Left renal pelvis (tissue), 4 donors: ENCODE measurements at regions not wholly inside any gene's neighbourhood (a gene's known extent, or its start where the extent isn't known, plus 50 kb on each side); places are given as distances from the start of the nearest gene placed in this dataset.
"Not testable (repeated sequence)": the region's sequence is repeated elsewhere in the genome, so short reads cannot be mapped to it uniquely, and the experiment has no call there.

Experiments used
- DNase-seq, 4 donors: peaks; one replicate each; pipeline ENCODE4 v3.0.0-alpha.2; 2013; ENCODE audit warnings: low read depth in 4 of 4, low spot score in 3 of 4

DNA sequence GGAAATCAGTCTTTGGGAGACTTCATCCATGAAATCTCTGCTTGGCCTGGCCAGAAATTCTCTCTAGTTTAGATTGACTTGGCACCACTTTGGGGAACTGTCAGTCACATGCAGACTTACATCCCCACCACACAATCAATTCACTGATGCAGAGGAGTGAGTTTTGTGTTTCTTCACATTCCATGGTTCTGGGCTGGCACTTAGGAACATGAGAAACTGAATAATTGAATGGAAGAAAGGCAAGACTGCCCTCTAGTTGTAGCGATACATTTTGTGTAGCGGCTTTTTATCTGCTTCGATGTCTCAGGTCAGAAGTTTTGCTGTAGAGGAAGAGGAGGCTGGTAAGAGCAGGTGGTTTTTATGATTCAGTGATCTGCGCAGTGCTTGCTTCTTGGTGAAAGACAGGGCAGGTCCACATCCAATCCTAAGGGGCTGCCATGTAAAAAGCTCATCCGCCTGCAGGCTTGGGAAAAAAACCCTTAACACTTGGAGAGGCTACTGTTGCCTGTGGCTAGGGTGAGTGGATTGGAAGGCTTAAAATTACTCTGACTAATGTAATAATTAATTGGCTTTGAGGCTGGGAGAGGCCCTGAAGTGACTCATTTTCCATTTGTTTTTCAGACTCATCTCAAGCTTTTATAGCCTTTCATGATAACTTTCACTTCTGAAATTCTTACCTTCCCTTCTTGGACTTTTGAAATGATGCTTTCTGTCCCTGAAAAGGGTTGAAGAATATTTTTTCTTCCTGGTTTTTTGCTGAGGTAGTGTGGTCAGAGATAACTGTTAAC lies 75.4 kb upstream of the LPCAT1 start:
- peak in 1 of 4 donors; percentile 22 for DNase-seq

DNA sequence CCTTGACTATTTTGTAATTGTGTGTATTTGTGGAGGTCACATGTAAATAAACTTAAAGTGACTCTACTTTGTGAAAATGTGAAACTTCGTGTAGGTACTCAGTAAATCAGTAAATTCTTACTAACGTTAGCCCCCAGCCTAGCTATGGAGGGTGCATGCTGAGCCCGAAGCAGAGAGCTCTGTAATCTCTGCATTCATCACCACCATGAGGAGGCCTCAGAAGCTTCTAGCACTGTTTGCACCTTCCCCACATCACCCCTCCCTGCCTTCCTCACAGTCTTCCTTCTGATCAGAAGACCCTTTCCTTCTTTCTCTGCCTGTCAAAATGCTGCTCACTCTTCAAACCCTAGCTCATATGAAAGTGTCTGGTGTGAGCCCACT lies 73.3 kb upstream of the LPCAT1 start:
- not testable (repeated sequence) for DNase-seq

DNA sequence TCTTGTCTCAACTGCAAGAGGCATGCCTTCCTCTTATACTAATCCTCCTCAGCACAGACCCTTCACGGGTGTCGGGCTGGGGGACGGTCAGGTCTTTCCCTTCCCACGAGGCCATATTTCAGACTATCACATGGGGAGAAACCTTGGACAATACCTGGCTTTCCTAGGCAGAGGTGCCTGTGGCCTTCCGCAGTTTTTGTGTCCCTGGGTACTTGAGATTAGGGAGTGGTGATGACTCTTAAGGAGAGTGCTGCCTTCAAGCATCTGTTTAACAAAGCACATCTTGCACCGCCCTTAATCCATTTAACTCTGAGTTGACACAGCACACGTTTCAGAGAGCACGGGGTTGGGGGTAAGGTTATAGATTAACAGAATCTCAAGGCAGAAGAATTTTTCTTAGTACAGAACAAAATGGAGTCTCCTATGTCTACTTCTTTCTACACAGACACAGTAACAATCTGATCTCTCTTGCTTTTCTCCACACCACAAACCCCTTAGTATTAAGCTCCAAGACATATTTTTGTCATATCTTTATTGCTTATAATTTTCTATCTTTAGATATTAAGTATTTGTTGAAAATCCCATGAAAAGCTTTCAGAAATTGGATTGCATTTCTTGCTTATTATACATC lies 72.8 kb upstream of the LPCAT1 start:
- DNase-seq: not testable (repeated sequence)

DNA sequence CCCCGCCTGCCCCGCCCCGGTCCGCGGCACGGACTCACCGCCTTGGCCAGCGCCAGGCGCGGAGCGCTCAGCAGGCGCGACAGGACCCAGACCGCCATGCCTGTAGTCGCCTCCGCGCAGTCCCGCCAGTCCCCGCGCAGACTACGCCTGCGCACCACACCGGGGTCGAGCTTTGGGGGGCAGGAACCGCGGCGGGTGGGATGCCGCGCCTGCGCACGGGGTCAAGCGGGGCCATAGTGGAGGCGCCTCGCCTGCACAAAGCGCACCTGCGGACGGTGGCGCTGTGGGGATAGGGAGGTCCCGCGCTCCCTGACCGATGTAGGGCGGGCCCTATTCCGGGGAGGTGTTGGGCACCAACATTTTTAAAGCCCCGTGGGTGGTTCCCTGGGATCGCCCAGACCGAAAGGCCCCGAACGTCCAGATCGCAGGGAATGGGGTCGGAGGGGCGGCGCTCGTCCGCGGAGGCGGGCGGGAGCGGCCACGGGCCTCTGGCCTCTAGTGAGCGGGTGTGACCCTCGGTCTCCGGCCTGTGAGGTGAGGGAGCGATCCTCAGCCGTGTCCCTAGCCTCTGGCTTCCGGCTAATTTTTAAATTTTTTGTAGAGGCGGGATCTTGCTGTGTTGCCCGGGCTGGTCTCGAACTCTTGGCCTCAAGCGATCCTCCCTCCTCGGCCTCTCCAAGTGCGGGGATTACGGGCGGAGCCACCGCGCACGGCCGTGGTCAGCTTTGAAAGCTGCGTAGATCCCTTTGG lies 70.8 kb upstream of the LPCAT1 start:
- DNase-seq: peak; percentile 61 to 79 (median 67)

DNA sequence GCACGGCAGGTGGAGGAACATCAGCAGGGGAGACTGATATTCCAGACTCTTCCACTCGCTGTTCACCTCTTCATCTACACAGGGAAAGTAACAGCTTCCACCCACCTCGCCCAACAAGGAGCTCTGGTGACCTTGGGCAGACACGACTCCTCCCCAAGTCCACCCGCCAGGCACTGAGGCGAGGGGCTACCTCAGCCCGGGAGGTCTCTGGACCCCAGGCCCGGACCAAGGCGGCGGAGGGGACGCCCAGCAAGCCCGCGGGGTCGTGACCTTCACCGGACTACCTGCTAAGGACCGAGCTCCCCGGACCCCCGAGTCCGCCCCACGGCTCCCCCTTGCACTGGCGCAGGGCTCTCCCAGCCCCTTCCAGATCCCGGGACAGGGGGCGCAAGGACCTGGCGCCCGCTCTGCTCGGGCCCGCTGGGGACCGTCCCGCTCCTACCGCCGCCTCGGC lies 70.2 kb upstream of the LPCAT1 start:
- DNase-seq: peak in 1 of 4 donors; percentile 12

DNA sequence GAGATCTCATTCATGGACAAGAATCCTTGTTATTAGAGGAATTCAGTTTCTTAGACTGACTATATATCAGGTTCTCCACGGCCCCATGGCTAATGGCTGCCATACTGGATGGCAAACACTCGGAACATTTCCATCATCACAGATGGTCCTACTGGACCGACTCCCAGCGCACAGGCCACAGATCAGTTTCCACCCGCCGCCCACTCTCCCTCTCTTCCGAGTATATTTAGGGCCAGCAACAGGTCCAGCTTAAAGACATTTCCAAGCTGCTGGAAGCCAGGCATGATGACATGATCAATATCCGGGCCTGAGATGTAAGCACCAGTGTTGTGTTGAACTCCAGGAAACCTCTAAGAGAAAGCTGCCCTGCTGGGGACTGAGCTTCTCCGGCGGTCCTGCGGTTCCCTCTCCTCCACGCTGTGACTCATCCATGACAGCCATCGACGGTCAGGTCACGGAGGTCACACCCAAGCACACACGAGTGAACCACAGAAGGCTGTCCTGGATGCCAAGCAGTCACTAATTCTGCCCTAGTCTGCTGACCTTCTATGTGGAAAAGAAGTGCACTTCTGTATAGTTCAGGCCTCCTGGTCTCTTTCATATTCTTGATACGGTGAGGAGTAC lies 64.4 kb upstream of the LPCAT1 start:
- not testable (repeated sequence) for DNase-seq

DNA sequence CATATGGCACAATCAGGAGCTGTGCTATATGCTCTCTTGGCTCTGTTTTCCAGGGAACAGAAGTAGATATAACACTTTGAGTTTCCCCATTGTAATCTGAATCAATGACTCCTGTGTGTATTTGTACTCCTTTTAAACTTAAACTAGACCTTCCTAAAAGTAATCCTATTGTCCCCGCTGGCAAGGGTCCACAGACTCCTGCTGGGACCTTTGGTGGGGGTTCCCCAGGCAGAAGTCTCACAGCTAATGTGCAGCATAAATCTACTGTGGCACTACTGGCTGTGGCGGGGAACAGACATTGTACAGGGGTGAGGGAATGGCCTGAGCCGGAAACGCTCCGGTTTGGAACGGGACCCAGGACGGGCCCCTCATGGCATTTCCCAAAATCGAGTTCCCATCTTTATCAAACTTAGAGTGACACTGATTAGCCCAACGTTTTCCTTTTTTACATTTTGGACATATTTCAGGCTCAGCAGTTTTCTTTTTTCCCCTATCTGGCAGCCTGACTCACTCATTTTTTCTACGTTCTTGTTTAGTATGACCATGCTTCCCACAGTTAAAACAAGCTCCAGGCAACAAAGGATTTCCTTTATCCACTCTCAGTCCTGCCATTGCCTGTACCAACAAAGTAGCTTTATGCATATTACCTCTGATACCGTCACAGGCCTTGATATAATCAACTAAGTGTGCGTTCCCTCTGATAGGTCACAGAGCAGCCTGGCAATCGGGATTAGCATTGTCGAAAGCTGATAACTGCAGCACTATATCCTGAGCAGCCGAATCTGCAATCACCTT lies 59.5 kb upstream of the LPCAT1 start:
- DNase-seq: not testable (repeated sequence)

DNA sequence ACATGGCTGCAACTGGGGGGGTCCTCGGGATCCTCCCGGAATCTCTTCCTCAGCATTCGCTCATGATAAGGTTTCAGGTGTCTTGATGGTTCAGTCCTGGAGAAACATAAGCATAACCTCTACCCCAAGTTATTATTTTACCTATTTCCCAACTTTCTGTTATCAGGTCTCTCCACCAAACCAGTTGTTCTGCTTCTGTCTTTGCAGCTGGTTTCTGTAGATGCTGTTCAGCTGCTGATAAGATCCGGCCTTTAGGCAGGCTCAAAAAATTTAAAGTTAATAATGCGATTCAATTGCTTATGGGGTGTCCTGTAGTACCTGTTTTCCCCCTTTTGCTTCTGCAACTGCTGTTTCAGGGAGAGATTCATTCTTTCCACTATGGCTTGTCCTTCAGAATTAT lies 55.6 kb upstream of the LPCAT1 start:
- not testable (repeated sequence) for DNase-seq

DNA sequence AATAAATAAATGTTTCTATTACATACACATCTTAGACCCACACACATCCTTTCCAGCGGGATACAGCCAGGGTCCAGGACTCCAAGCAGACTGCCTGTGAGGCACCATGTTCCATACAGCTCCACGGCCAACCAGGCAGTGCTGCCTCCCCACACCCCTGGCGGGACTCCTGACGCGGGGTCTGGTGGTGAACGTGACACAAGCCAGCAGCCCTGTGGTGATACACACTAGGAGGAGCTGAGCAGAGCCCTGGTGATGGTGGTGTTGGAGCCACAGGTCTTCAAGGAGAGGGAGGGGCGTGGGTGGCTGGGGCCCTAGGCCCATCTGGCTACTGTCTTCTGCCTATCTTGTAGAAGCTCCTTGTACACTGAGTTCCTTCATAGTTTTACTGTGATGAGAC lies 53.1 kb upstream of the LPCAT1 start:
- not testable (repeated sequence) for DNase-seq

DNA sequence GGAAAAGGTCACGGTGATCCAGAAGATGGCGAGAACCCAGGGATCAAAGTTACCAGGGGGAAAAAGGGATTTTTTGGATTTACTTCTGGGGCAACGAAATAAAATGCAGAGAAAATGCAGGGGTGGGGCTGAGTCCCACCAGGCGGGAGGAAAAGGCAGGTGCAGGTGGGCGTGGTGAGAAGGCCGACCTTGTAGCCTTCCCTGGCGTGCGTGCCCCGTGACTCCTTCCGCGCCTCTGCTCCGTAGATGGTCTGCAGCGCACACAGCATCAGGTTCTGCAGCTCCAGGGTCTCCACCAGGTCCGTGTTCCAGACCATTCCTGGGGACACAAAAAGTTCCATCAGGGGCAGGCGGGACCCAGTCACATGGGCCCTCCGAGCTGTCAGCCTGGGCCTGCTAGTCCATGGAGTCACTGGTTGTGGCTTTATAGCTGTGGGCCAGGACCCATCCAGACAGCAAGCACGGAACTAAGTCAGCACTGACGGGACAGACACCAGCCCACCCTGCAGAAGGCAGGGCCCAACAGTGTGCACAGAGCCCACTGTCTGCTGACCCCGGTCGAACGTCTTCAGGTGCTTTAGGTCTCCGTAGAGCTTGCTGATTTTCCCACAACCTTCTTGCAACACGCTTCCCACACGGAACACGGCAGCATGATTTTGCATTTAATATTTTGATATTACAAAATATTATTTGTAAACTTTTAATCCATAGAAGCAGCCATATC lies 52.4 kb upstream of the LPCAT1 start:
- not testable (repeated sequence) for DNase-seq

DNA sequence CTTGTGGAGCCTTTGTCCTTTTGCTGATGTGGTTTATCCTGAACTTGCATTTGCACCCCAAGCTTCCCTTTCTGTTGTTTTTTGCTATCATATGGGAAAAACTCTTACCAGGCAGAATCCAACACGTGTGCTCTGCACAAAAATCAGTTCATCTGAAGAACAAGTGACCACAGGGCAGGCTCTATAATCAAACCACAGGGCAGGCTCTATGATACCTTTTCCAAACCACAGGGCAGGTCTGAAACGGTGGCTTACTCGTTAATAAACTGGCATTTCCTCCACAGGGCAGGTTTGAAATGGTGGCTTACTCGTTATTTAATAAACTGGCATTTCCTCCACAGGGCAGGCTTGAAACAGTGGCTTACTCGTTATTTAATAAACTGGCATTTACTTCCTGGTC lies 51.7 kb upstream of the LPCAT1 start:
- not testable (repeated sequence) for DNase-seq

DNA sequence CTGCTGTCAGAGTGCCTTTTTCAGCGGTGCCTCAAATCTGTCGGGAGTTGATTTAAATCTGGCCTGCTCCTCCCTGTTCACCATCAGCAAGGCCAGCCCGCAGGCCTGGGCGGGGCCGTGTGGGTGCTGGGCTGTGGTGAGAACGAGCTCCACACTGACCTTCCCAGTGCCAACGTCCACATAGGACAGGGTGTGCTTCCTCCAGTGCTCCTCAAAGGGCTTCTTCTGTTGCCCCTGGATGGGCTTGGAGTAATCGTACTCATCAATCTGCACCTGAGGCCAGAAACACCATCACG lies 50.2 kb upstream of the LPCAT1 start:
- not testable (repeated sequence) for DNase-seq

DNA sequence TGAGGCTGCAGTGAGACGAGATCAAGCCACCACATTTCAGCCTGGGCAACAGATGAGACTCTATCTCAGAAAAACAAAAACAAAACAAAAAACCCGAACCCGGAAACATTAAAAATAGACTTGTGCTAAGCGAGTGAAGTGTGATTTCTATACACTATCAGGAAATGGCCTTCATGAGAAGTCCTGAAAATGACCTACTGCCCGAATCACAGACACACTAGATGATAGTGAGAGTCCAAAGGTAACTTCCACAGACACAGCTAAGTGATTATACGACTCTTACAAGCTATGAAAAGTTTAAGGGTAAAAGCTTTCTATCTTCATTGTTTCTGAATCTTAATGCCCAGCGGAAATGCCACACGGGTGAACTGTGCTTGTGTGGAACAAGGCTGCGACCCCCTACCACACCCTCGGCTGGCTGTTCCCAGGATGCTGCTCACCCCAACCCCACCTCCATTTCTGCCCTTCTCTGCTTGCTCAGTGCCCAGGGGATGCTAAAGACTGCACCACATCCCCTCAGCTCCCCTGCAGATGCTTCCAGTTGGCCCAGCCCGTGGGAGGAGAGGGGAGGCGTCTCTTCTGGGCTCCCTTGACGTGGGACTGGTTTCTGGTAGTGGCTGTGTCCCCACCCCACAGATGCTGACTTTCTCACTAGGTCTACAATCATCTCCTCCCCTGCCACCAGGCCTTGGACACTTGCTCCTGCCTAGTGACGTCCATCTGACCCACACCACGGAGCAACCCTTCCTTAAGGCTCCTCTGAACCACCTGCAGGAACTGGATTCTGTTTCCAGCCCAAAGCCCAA lies 49.7 kb upstream of the LPCAT1 start:
- DNase-seq: not testable (repeated sequence)
